Lower lobe of right lung (tissue), 2 donors: ENCODE measurements at regions not wholly inside any gene's neighbourhood (a gene's known extent, or its start where the extent isn't known, plus 50 kb on each side); places are given as distances from the start of the nearest gene placed in this dataset.
"Not testable (repeated sequence)": the region's sequence is repeated elsewhere in the genome, so short reads cannot be mapped to it uniquely, and the experiment has no call there.

ENCODE experiments used
- ATAC-seq, 2 donors: fragments of 200-7000 bp; cut with Tn5 transposase; one replicate each; pipeline ENCODE4 v1.9.1; 2020 to 2022; ENCODE audit warnings: mild to moderate bottlenecking in 2 of 2, moderate library complexity in 2 of 2
- DNase-seq: peaks from one replicate; pipeline ENCODE4 v3.0.0-alpha.2; 2020
- H3K27ac ChIP-seq: fragments of 200-600 bp; one replicate; pipeline ENCODE4 v1.8.0; 2022
- H3K27me3 ChIP-seq: fragments of 200-600 bp; one replicate; pipeline ENCODE4 v1.8.0; 2022; ENCODE audit warnings: low read depth
- H3K36me3 ChIP-seq: fragments of 200-600 bp; one replicate; pipeline ENCODE4 v1.8.0; 2022; ENCODE audit warnings: mild to moderate bottlenecking
- H3K4me1 ChIP-seq: fragments of 200-600 bp; one replicate; pipeline ENCODE4 v1.8.0; 2022
- H3K4me3 ChIP-seq: fragments of 200-600 bp; one replicate; pipeline ENCODE4 v1.8.0; 2022; ENCODE audit warnings: mild to moderate bottlenecking
- H3K9me3 ChIP-seq: fragments of 200-600 bp; one replicate; pipeline ENCODE4 v1.8.0; 2022
- CTCF ChIP-seq: fragments of 200-600 bp; IDR thresholded peaks from one replicate; pipeline ENCODE4 v1.8.0; 2022; ENCODE audit warnings: antibody characterized with exemption, mild to moderate bottlenecking
- intact Hi-C: fragments of 100-400 bp; cut with DNase I; formaldehyde crosslinking; loops from one replicate; pipeline ENCODE4 v1.11.0; 2022
- donor health status: DM: no; HTN: yes; CAD: no; lungs with severe emphysema.

DNA sequence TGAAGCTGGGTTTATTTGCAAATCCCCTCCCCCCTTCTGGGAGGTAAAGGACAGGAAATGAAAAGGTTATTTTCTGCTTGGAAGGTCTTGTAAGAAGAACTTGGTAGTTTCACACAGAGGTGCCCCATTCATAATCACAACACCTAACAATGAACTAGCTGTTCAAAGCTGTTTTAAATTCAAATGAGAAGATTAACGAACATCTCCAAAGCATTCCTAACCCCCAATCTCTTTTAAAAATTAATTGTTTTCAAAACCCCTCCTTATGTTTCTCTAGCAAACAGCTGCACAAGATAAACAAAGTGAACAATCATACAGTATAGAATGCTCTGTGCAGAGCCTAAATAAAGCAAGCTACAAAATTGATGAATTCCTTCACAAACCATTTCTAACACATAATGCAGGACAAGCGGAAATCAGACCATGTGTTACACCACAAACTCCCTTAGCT, 271.4 kb downstream of the SATB2 start:
- no peak for ATAC-seq
- Histone ChIP-seq H3K4me1 (no peaks in the 10 kb centered on the region), H3K36me3 (no peaks in the 10 kb centered on the region), H3K27me3 (no peaks in the 10 kb centered on the region), H3K4me3 (no peak overlapping the region), H3K27ac (no peak overlapping the region), H3K9me3 (no peaks in the 10 kb centered on the region)
- no peak for TF ChIP-seq CTCF
- intact Hi-C loops: no loop called here
- no peak for DNase-seq

- H3K4me3 ChIP-seq, H3K36me3 ChIP-seq, intact Hi-C loops, H3K27me3 ChIP-seq, H3K27ac ChIP-seq, H3K9me3 ChIP-seq, DNase-seq, ATAC-seq, H3K4me1 ChIP-seq: not testable (repeated sequence)
Measured at GRCh38 chr2:199185174-199185573, 272.6 kb downstream of the SATB2 start.

GRCh38 chr2:199163613-199164458, 293.9 kb downstream of the SATB2 start:
- H3K4me1 ChIP-seq: no peaks in the 10 kb centered on the region
- H3K27ac ChIP-seq: no peak overlapping the region
- intact Hi-C loops: no loop called here
- ATAC-seq (no peak), DNase-seq (no peak)
- no peaks in the 10 kb centered on the region for H3K27me3 ChIP-seq
- no peak for TF ChIP-seq CTCF
- no peak overlapping the region for H3K4me3 ChIP-seq
- no peaks in the 10 kb centered on the region for H3K36me3 ChIP-seq
- H3K9me3 ChIP-seq: no peaks in the 10 kb centered on the region

GRCh38 chr2:199160677-199161465, 296.9 kb downstream of the SATB2 start:
- Histone ChIP-seq H3K27ac (no peak overlapping the region), H3K27me3 (no peaks in the 10 kb centered on the region), H3K36me3 (no peaks in the 10 kb centered on the region), H3K4me1 (no peaks in the 10 kb centered on the region), H3K9me3 (no peaks in the 10 kb centered on the region), H3K4me3 (no peak overlapping the region)
- TF ChIP-seq CTCF: no peak
- intact Hi-C loops: no loop called here
- ATAC-seq (no peak), DNase-seq (no peak)

- TF ChIP-seq CTCF: no peak
- no peaks in the 10 kb centered on the region for H3K4me1 ChIP-seq
- H3K27ac ChIP-seq: no peak overlapping the region
- no peaks in the 10 kb centered on the region for H3K36me3 ChIP-seq
- intact Hi-C loops: no loop called here
- no peaks in the 10 kb centered on the region for H3K27me3 ChIP-seq
- DNase-seq (no peak), ATAC-seq (no peak)
- H3K4me3 ChIP-seq: no peak overlapping the region
- no peaks in the 10 kb centered on the region for H3K9me3 ChIP-seq
Measured at GRCh38 chr2:199160081-199160480, 297.7 kb downstream of the SATB2 start.
